NCI-H82 treated with DMSO at 0.1 percent for 48 hours (cell line): ENCODE measurements at regions not wholly inside any gene's neighbourhood (a gene's known extent, or its start where the extent isn't known, plus 50 kb on each side); places are given as distances from the start of the nearest gene placed in this dataset.

Source experiments
- DNase-seq: peaks from one replicate; lab custom pipeline; 2025; ENCODE audit not compliant: unreplicated experiment; lab: John Stamatoyannopoulos, UW

- DNase-seq: no peak
Measured at GRCh38 chr6:66731310-66731709, 1024.3 kb upstream of the EYS start.

GRCh38 chr6:66725670-66726069 is 1018.6 kb upstream of the EYS start:
- no peak for DNase-seq

- DNase-seq: no peak
Measured at GRCh38 chr6:66717801-66718200, 1010.8 kb upstream of the EYS start.

- no peak for DNase-seq
Measured at GRCh38 chr6:66699385-66699784, 992.4 kb upstream of the EYS start.

- DNase-seq: no peak
Measured at GRCh38 chr6:66689608-66690007, 982.6 kb upstream of the EYS start.

- no peak for DNase-seq
Measured at GRCh38 chr6:66687611-66688140, 980.6 kb upstream of the EYS start.

GRCh38 chr6:66675906-66676305 is 968.9 kb upstream of the EYS start:
- DNase-seq: no peak

GRCh38 chr6:66664112-66664511 is 957.1 kb upstream of the EYS start:
- no peak for DNase-seq

GRCh38 chr6:66662721-66663507 is 955.9 kb upstream of the EYS start:
- DNase-seq: no peak

- no peak for DNase-seq
Measured at GRCh38 chr6:66662196-66662595, 955.2 kb upstream of the EYS start.

- no peak for DNase-seq
Measured at GRCh38 chr6:66655420-66655819, 948.4 kb upstream of the EYS start.

GRCh38 chr6:66638518-66638917 is 931.5 kb upstream of the EYS start:
- no peak for DNase-seq

GRCh38 chr6:66638099-66638498 is 931.1 kb upstream of the EYS start:
- DNase-seq: no peak

GRCh38 chr6:66628917-66629316 is 921.9 kb upstream of the EYS start:
- no peak for DNase-seq

- DNase-seq: no peak
Measured at GRCh38 chr6:66623050-66623449, 916.0 kb upstream of the EYS start.

GRCh38 chr6:66605971-66606370 is 898.9 kb upstream of the EYS start:
- DNase-seq: no peak

GRCh38 chr6:66605011-66605410 is 898.0 kb upstream of the EYS start:
- DNase-seq: no peak

- no peak for DNase-seq
Measured at GRCh38 chr6:66599541-66599940, 892.5 kb upstream of the EYS start.

- DNase-seq: no peak
Measured at GRCh38 chr6:66578362-66578761, 871.3 kb upstream of the EYS start.

GRCh38 chr6:66568271-66568670 is 861.2 kb upstream of the EYS start:
- no peak for DNase-seq

GRCh38 chr6:66561479-66561878 is 854.5 kb upstream of the EYS start:
- no peak for DNase-seq

- no peak for DNase-seq
Measured at GRCh38 chr6:66558189-66558588, 851.2 kb upstream of the EYS start.

GRCh38 chr6:66556936-66557335 is 849.9 kb upstream of the EYS start:
- DNase-seq: no peak
